ENCODE measurements at regions not wholly inside any gene's neighbourhood (a gene's known extent, or its start where the extent isn't known, plus 50 kb on each side); places are given as distances from the start of the nearest gene placed in this dataset.
"Not testable (repeated sequence)": the region's sequence is repeated elsewhere in the genome, so short reads cannot be mapped to it uniquely, and the experiment has no call there.

DNA sequence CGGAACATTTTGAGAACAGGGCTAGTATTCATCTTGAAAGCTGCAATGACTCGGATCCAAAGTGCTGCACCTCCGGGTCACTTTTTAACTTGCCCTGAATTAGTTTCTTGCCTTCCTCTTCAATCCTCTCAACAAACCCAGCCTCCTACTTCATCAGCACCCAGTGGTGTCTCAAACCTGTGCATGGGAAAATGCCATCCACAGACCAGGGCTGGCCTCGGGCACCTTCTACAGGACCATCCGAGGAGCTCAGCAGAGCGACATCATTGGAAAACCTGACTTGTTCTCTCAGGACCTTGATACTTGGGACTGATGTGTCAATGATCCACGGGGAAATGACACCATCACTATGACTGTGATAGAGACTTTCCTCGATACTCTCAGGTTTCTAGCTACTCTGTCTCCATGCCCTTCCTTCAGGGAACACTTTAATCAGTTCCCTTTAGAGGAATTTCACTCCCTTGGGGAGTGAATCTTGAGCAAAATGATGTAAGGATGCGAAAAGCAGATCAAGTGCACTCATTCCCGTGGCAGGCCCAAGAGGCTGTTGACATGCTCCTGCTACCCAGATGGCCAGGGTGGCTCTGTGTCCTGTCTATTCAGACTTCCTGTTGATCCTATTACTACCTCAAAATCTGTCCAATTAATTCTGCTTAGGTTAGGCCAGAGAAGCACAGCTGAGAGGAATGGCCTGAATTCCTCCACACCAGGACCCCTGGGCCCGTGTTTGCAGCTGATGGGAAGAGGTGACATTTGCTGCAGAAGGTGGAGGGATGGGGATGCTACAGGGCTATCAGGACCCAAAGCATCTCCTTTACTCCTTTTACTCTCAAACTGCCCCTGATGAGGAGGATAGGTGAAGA is 96.5 kb upstream of the SLC25A48 start:
- intact Hi-C loops (cut with DNase I), result no loop called here
- TF ChIP-seq, protein P1, sequence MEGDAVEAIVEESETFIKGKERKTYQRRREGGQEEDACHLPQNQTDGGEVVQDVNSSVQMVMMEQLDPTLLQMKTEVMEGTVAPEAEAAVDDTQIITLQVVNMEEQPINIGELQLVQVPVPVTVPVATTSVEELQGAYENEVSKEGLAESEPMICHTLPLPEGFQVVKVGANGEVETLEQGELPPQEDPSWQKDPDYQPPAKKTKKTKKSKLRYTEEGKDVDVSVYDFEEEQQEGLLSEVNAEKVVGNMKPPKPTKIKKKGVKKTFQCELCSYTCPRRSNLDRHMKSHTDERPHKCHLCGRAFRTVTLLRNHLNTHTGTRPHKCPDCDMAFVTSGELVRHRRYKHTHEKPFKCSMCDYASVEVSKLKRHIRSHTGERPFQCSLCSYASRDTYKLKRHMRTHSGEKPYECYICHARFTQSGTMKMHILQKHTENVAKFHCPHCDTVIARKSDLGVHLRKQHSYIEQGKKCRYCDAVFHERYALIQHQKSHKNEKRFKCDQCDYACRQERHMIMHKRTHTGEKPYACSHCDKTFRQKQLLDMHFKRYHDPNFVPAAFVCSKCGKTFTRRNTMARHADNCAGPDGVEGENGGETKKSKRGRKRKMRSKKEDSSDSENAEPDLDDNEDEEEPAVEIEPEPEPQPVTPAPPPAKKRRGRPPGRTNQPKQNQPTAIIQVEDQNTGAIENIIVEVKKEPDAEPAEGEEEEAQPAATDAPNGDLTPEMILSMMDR (IDR thresholded peaks at IDR 0.05), result no peak
- no peak for TF ChIP-seq POLR2A (IDR thresholded peaks at IDR 0.05)
- Histone ChIP-seq H3K4me1 (no peaks in the 10 kb centered on the region), H3K9me3 (no peaks in the 10 kb centered on the region), H3K27ac (no peak overlapping the region), H3K4me3 (no peak overlapping the region), H3K36me3 (replicated peaks in 1 of 2; ENCODE audit: insufficient read depth in 1 of 2, low read depth in 2 of 2) (no peaks in the 10 kb centered on the region), H3K27me3 (no peaks in the 10 kb centered on the region)
- no peak for DNase-seq
- 82 to 84% methylated on average over 9 to 11 of the region's 11 CpGs for WGBS, 2 donors
- no peak for ATAC-seq

DNA sequence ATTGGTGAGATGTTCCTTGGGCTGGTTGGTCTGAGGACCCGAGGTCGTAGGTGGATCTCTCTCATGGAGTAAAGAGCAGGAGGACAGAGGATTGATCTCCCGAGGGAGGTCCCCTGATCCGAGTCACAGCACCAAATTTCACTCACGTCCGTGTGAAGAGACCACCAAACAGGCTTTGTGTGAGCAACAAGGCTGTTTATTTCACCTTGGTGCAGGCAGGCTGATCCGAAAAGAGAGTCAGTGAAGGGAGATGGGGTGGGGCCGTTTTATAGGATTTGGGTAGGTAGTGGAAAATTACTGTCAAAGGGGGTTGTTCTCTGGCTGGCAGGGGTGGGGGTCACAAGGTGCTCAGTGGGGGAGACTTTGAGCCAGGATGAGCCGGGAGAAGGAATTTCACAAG is 97.5 kb upstream of the SLC25A48 start:
- H3K9me3 ChIP-seq; H3K4me1 ChIP-seq; H3K27ac ChIP-seq; H3K27me3 ChIP-seq; H3K4me3 ChIP-seq; intact Hi-C loops (cut with DNase I); DNase-seq; ATAC-seq; H3K36me3 ChIP-seq (replicated peaks in 1 of 2; ENCODE audit: insufficient read depth in 1 of 2, low read depth in 2 of 2): not testable (repeated sequence)
- WGBS, 2 donors, result 48 to 49% methylated on average over 9 of the region's 9 CpGs

DNA sequence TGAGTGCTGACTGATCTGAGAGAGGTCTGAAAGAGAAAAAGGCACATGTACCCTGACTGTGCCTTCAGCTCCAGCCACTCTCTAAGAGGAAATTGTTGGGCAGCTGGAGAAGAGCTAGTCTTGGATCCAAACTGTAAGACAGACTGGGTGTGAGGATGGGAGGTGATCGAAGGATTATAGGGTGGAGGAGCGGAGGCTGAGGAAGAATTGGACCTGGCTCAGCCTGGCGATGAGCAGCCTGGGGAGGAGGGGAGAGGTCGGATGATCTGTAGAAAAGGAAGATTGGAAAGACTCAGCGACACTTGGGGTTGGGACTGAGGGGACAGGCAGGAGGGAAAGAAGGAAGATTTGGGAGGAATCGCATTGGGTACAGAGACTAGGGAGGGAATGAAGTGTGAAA is 98.6 kb upstream of the SLC25A48 start:
- ATAC-seq, result no peak
- Histone ChIP-seq H3K27ac (no peak overlapping the region), H3K36me3 (replicated peaks in 1 of 2; ENCODE audit: insufficient read depth in 1 of 2, low read depth in 2 of 2) (no peaks in the 10 kb centered on the region), H3K9me3 (no peaks in the 10 kb centered on the region), H3K4me1 (no peaks in the 10 kb centered on the region), H3K4me3 (no peak overlapping the region), H3K27me3 (no peaks in the 10 kb centered on the region)
- 77 to 79% methylated on average over 6 of the region's 6 CpGs for WGBS, 2 donors
- TF ChIP-seq, protein P1 (IDR thresholded peaks at IDR 0.05), result no peak
- TF ChIP-seq POLR2A (IDR thresholded peaks at IDR 0.05), result no peak
- DNase-seq, result no peak
- intact Hi-C loops (cut with DNase I), result no loop called here

DNA sequence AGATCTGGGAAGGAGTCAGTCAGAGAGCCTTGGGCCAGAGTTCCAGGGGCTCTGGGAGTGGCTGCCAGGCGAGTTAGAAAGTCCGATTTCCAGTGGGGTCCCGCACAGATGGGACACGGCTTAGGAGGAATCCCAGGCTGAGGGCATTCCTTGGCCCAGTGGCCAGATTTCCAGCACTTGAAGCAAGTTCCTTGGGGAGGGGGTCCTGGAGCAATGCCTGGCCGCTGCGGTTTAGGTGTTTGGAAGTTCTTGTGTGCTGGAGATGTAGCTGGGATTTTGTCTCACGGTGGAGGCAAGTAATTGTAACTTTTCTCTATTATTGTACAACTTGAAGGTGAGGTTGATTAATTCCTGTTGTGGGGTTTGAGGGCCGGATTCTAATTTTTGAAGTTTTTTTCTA is 99.5 kb upstream of the SLC25A48 start:
- intact Hi-C loops (cut with DNase I); DNase-seq; H3K9me3 ChIP-seq; H3K36me3 ChIP-seq (replicated peaks in 1 of 2; ENCODE audit: insufficient read depth in 1 of 2, low read depth in 2 of 2); ATAC-seq; H3K4me1 ChIP-seq; H3K27ac ChIP-seq; H3K4me3 ChIP-seq; H3K27me3 ChIP-seq: not testable (repeated sequence)
- 75 to 77% methylated on average over 7 to 8 of the region's 8 CpGs for WGBS, 2 donors

DNA sequence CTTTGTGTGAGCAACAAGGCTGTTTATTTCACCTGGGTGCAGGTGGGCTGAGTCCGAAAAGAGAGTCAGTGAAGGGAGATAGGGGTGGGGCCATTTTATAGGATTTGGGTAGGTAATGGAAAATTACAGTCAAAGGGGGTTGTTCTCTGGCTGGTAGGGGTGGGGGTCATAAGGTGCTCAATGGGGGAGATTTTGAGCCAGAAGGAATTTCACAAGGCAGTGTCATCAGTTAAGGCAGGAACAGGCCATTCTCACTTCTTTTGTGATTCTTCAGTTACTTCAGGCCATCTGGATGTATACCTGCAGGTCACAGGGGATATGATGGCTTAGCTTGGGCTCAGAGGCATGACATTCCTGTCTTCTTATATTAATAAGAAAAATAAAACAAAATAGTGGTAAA is 103.4 kb upstream of the SLC25A48 start:
- intact Hi-C loops (cut with DNase I); DNase-seq; H3K27me3 ChIP-seq; H3K4me1 ChIP-seq; H3K4me3 ChIP-seq; H3K36me3 ChIP-seq (replicated peaks in 1 of 2; ENCODE audit: insufficient read depth in 1 of 2, low read depth in 2 of 2); H3K27ac ChIP-seq; H3K9me3 ChIP-seq; ATAC-seq: not testable (repeated sequence)
- WGBS, 2 donors, result 83 to 88% methylated on average over 1 of the region's 1 CpG

DNA sequence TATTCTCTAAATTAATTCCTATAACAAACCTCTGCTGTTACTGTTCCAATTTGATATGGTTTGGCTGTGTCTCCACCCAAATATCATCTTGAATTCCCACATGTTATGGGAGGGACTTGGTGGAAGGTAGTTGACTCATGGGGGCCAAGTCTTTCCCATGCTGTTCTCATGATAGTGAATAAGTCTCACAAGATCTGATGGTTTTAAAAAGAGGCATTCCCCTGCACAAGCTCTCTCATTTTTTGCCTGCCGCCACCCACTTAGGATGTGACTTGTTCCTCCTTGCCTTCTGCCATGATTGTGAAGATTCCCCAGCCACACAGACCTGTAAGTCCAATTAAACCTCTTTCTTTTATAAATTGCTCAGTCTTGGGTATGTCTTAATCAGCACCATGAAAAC is 104.3 kb upstream of the SLC25A48 start:
- H3K4me3 ChIP-seq; H3K9me3 ChIP-seq; intact Hi-C loops (cut with DNase I); H3K4me1 ChIP-seq; ATAC-seq; H3K36me3 ChIP-seq (replicated peaks in 1 of 2; ENCODE audit: insufficient read depth in 1 of 2, low read depth in 2 of 2); DNase-seq; H3K27ac ChIP-seq; H3K27me3 ChIP-seq: not testable (repeated sequence)
- WGBS, 2 donors, result 86 to 95% methylated on average over 1 of the region's 1 CpG

DNA sequence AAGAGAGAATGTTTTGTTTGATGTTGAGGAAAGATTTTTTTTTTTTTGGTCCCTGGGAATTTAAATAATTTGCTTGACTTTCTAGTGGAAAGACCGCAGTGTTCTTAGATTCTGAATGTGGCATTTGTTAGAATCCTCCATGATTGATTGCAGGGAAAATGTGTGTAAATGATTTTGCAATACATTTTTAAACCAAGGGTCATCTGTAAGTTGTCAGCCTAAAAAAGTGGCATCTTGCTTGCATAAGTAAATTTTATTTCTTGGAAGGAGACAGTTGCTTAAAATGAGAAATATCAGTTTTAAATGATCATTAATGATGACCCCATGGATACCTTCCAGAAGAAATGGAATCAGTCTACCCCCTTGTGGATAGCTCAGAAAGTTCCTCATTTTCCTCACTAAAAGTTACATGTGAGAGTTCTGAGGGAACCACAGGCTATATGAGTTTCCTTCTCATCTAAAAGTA is 105.1 kb upstream of the SLC25A48 start:
- ATAC-seq, result no peak
- H3K27ac ChIP-seq, result no peak overlapping the region

More for the DNA sequence above, 105.1 kb upstream of the SLC25A48 start:
- H3K27me3 ChIP-seq, result no peaks in the 10 kb centered on the region
- intact Hi-C loops (cut with DNase I), result no loop called here
- DNase-seq, result no peak
- H3K4me3 ChIP-seq, result no peak overlapping the region
- no peaks in the 10 kb centered on the region for H3K4me1 ChIP-seq
- 65 to 77% methylated on average over 1 of the region's 1 CpG for WGBS, 2 donors
- H3K9me3 ChIP-seq, result no peaks in the 10 kb centered on the region
- TF ChIP-seq, protein P1 (IDR thresholded peaks at IDR 0.05), result peak in 3 of 7 experiments; percentile 7 to 22 (median 16)
- TF ChIP-seq POLR2A (IDR thresholded peaks at IDR 0.05), result no peak
- no peaks in the 10 kb centered on the region for H3K36me3 ChIP-seq (replicated peaks in 1 of 2; ENCODE audit: insufficient read depth in 1 of 2, low read depth in 2 of 2)

Data from body of pancreas (tissue), 4 donors.